H9 (cell line): ENCODE measurements at regions not wholly inside any gene's neighbourhood (a gene's known extent, or its start where the extent isn't known, plus 50 kb on each side); places are given as distances from the start of the nearest gene placed in this dataset.
"Not testable (repeated sequence)": the region's sequence is repeated elsewhere in the genome, so short reads cannot be mapped to it uniquely, and the experiment has no call there.

Experiments used
- DNase-seq: peaks from one replicate; pipeline ENCODE4 v3.0.0-alpha.2; 2017
- H2AFZ ChIP-seq: one replicate; pipeline ENCODE4 v1.6.1; 2013; ENCODE audit warnings: mild to moderate bottlenecking, low read length, control low read depth, moderate library complexity
- H2AK5ac ChIP-seq: 2 replicates; pipeline ENCODE4 v1.6.1; 2013; ENCODE audit warnings: low read length, control low read depth, mixed read lengths; ENCODE audit not compliant: insufficient read length
- H2BK120ac ChIP-seq: one replicate; pipeline ENCODE4 v1.6.1; 2013; ENCODE audit warnings: low read depth, mild to moderate bottlenecking, low read length, control low read depth, inconsistent platforms; ENCODE audit not compliant: poor library complexity, severe bottlenecking
- H2BK12ac ChIP-seq: 2 replicates; pipeline ENCODE4 v1.6.1; 2013; ENCODE audit warnings: low read length, control low read depth, mixed read lengths, low read depth; ENCODE audit not compliant: insufficient read length
- H2BK15ac ChIP-seq: 2 replicates; pipeline ENCODE4 v1.6.1; 2013; ENCODE audit warnings: low read depth, low read length, control low read depth
- H2BK20ac ChIP-seq: one replicate; pipeline ENCODE4 v1.6.1; 2013; ENCODE audit warnings: low read depth, mild to moderate bottlenecking, low read length, control low read depth, inconsistent platforms; ENCODE audit not compliant: poor library complexity, severe bottlenecking
- H2BK5ac ChIP-seq: 2 replicates; pipeline ENCODE4 v1.6.1; 2013; ENCODE audit warnings: low read length, control low read depth, mixed read lengths; ENCODE audit not compliant: insufficient read length
- H3K14ac ChIP-seq: 2 replicates; pipeline ENCODE4 v1.6.1; 2013; ENCODE audit warnings: low read length, control low read depth; ENCODE audit not compliant: insufficient read depth
- H3K18ac ChIP-seq: 2 replicates; pipeline ENCODE4 v1.6.1; 2013; ENCODE audit warnings: low read depth, mild to moderate bottlenecking, mixed read lengths, low read length, control low read depth; ENCODE audit not compliant: insufficient read length
- H3K23ac ChIP-seq: 2 replicates; pipeline ENCODE4 v1.6.1; 2013; ENCODE audit warnings: low read length, control low read depth, mixed read lengths, low read depth; ENCODE audit not compliant: insufficient read length
- H3K23me2 ChIP-seq: 2 replicates; pipeline ENCODE4 v1.6.1; 2013; ENCODE audit warnings: low read depth, mild to moderate bottlenecking, mixed read lengths, low read length, control low read depth; ENCODE audit not compliant: insufficient read length, poor library complexity, severe bottlenecking
- H3K27ac ChIP-seq: 2 replicates; pipeline ENCODE4 v1.5.1; 2013; ENCODE audit warnings: low read length, control low read depth, mixed read lengths, low read depth; ENCODE audit not compliant: insufficient read length
- H3K27me3 ChIP-seq: 2 replicates; pipeline ENCODE4 v1.6.1; 2013; ENCODE audit warnings: low read length, control low read depth, inconsistent platforms; ENCODE audit not compliant: insufficient read depth
- H3K4ac ChIP-seq: 2 replicates; pipeline ENCODE4 v1.6.1; 2013; ENCODE audit warnings: low read depth, mild to moderate bottlenecking, control low read depth, inconsistent platforms, low read length, moderate library complexity
- H3K4me1 ChIP-seq: 2 replicates; pipeline ENCODE4 v1.6.1; 2013; ENCODE audit warnings: low read length, control low read depth, inconsistent platforms; ENCODE audit not compliant: insufficient read depth
- H3K4me2 ChIP-seq: 2 replicates; pipeline ENCODE4 v1.6.1; 2013; ENCODE audit warnings: low read length, control low read depth, mixed read lengths; ENCODE audit not compliant: insufficient read length, insufficient read depth
- H3K56ac ChIP-seq: 2 replicates; pipeline ENCODE4 v1.6.1; 2013; ENCODE audit warnings: low read depth, mild to moderate bottlenecking, mixed read lengths, low read length, control low read depth; ENCODE audit not compliant: insufficient read length
- H3K79me1 ChIP-seq: 2 replicates; pipeline ENCODE4 v1.6.1; 2013; ENCODE audit warnings: low read depth, mild to moderate bottlenecking, moderate library complexity, low read length, control low read depth, inconsistent platforms; ENCODE audit not compliant: insufficient read depth, poor library complexity, severe bottlenecking
- H3K79me2 ChIP-seq: 2 replicates; pipeline ENCODE4 v1.6.1; 2013; ENCODE audit warnings: low read length, control low read depth, inconsistent platforms; ENCODE audit not compliant: insufficient read depth
- H3K9ac ChIP-seq: 2 replicates; pipeline ENCODE4 v1.6.1; 2013; ENCODE audit warnings: low read length, control low read depth, mixed read lengths; ENCODE audit not compliant: insufficient read length; ENCODE audit errors: extremely low read depth
- H3K9me3 ChIP-seq: one replicate; pipeline ENCODE4 v1.6.1; 2013; ENCODE audit warnings: low read depth, low read length, inconsistent platforms; ENCODE audit not compliant: control insufficient read depth
- H3T11ph ChIP-seq: one replicate; pipeline ENCODE4 v1.6.1; 2013; ENCODE audit warnings: mild to moderate bottlenecking, low read length, control low read depth, inconsistent platforms
- H4K20me1 ChIP-seq: one replicate; pipeline ENCODE4 v1.6.1; 2013; ENCODE audit not compliant: control insufficient read depth, insufficient read length, insufficient read depth
- H4K5ac ChIP-seq: 2 replicates; pipeline ENCODE4 v1.6.1; 2013; ENCODE audit warnings: low read depth, mild to moderate bottlenecking, mixed read lengths, low read length, control low read depth; ENCODE audit not compliant: insufficient read length
- H4K8ac ChIP-seq: replicated peaks from 2 replicates; pipeline ENCODE4 v1.6.1; 2013; ENCODE audit warnings: low read length, control low read depth, mixed read lengths, low read depth; ENCODE audit not compliant: insufficient read length
- H4K91ac ChIP-seq: 2 replicates; pipeline ENCODE4 v1.6.1; 2013; ENCODE audit warnings: low read depth, mild to moderate bottlenecking, moderate library complexity, mixed read lengths, low read length, control low read depth; ENCODE audit not compliant: insufficient read length
- H3K27ac Mint-ChIP-seq, 3 experiments: 2 replicates in 2 of 3; 3 replicates in 1 of 3; pipeline ENCODE4 v1.8.0; 2020 to 2021; ENCODE audit warnings: mixed read lengths in 3 of 3, mild to moderate bottlenecking in 1 of 3, moderate library complexity in 1 of 3
- H3K27me3 Mint-ChIP-seq: 2 replicates; pipeline ENCODE4 v1.8.0; 2021; ENCODE audit warnings: low read depth, mild to moderate bottlenecking, moderate library complexity, mixed read lengths
- H3K36me3 Mint-ChIP-seq, 3 experiments: 2 replicates in 2 of 3; 3 replicates in 1 of 3; pipeline ENCODE4 v1.8.0; 2020 to 2021; ENCODE audit warnings: low read depth in 3 of 3, mixed read lengths in 3 of 3; ENCODE audit not compliant: insufficient read depth in 1 of 3
- H3K4me1 Mint-ChIP-seq, 2 experiments: 2 replicates each; pipeline ENCODE4 v1.8.0; 2020; ENCODE audit warnings: mixed read lengths in 2 of 2
- H3K4me3 Mint-ChIP-seq, 2 experiments: 2 replicates in 1 of 2; 3 replicates in 1 of 2; pipeline ENCODE4 v1.8.0; 2020 to 2021; ENCODE audit warnings: mild to moderate bottlenecking in 2 of 2, mixed read lengths in 2 of 2, moderate library complexity in 1 of 2
- H3K9me3 Mint-ChIP-seq, 2 experiments: 2 replicates in 1 of 2; 3 replicates in 1 of 2; pipeline ENCODE4 v1.8.0; 2020; ENCODE audit warnings: mild to moderate bottlenecking in 2 of 2, mixed read lengths in 2 of 2, moderate library complexity in 1 of 2
- WGBS: extraction: QIAGEN DNeasy Blood & Tissue Kit; methylation state at CpG from one replicate; pipeline ENCODE4 v1.1.7; 2013; ENCODE audit warnings: missing lambda C conversion rate, low lambda C conversion rate, mixed read lengths; ENCODE audit not compliant: insufficient read length; ENCODE audit errors: extremely low coverage; 5-methylcytosine and 5-hydroxymethylcytosine counted together
- TF ChIP-seq, protein P1 (sequence below): fragments of 200-600 bp; sonication (generic); conservative IDR thresholded peaks from 3 replicates; pipeline ENCODE4 v1.8.0; 2021; ENCODE audit warnings: antibody characterized with exemption, mild to moderate bottlenecking

DNA sequence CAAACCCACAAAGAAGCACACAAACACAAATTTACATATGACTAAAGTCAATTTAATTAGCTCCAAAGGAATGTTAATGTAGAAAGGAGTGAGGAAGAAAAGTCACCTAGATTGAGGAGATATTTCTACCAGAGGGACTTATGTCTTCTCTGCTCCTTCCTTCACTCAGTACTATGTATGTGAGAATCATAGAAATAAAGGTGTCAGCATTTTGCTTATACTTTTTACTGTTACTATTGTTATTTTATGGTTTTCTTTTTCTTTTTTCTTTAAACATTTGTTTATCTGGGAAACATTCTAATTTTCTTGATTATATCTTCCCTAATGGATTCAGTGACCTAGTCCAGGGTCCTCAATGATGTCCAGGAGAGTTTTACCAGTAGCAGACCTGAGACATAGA lies 511.9 kb upstream of the NCAM2 start:
- TF ChIP-seq, protein P1, sequence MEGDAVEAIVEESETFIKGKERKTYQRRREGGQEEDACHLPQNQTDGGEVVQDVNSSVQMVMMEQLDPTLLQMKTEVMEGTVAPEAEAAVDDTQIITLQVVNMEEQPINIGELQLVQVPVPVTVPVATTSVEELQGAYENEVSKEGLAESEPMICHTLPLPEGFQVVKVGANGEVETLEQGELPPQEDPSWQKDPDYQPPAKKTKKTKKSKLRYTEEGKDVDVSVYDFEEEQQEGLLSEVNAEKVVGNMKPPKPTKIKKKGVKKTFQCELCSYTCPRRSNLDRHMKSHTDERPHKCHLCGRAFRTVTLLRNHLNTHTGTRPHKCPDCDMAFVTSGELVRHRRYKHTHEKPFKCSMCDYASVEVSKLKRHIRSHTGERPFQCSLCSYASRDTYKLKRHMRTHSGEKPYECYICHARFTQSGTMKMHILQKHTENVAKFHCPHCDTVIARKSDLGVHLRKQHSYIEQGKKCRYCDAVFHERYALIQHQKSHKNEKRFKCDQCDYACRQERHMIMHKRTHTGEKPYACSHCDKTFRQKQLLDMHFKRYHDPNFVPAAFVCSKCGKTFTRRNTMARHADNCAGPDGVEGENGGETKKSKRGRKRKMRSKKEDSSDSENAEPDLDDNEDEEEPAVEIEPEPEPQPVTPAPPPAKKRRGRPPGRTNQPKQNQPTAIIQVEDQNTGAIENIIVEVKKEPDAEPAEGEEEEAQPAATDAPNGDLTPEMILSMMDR, result no peak
- H3K9me3 Mint-ChIP-seq, result peaks cover 5 to 6% of the 10 kb centered on the region in 2 experiments; a peak in 4 of 5 replicates
- Histone ChIP-seq H2BK5ac (no peak overlapping the region), H2BK12ac (no peak overlapping the region), H4K91ac (no peak overlapping the region), H3K56ac (no peak overlapping the region), H4K5ac (no peak overlapping the region), H3T11ph (no peak overlapping the region), H3K4me2 (no peak overlapping the region), H4K20me1 (no peaks in the 10 kb centered on the region), H3K79me1 (no peaks in the 10 kb centered on the region), H4K8ac (no peak overlapping the region), H3K79me2 (no peaks in the 10 kb centered on the region), H2AFZ (no peak overlapping the region), H3K18ac (no peak overlapping the region), H2BK20ac (no peak overlapping the region), H3K23ac (no peak overlapping the region), H3K4me1 (no peaks in the 10 kb centered on the region), H3K27ac (no peak overlapping the region), H2BK120ac (no peak overlapping the region), H3K9ac (no peak overlapping the region), H3K14ac (no peak overlapping the region), H2AK5ac (no peak overlapping the region), H3K4ac (no peak overlapping the region), H3K27me3 (no peaks in the 10 kb centered on the region), H3K9me3 (no peaks in the 10 kb centered on the region), H2BK15ac (no peak overlapping the region), H3K23me2 (no peaks in the 10 kb centered on the region)
- H3K27ac Mint-ChIP-seq, result no peak overlapping the region
- DNase-seq, result no peak
- H3K36me3 Mint-ChIP-seq, result peaks cover 0 to 12% (median 0%) of the 10 kb centered on the region in 3 experiments; a peak in 3 of 7 replicates
- H3K4me1 Mint-ChIP-seq, result peaks cover 14% of the 10 kb centered on the region in 2 experiments
- no peak overlapping the region for H3K4me3 Mint-ChIP-seq
- no peaks in the 10 kb centered on the region for H3K27me3 Mint-ChIP-seq

DNA sequence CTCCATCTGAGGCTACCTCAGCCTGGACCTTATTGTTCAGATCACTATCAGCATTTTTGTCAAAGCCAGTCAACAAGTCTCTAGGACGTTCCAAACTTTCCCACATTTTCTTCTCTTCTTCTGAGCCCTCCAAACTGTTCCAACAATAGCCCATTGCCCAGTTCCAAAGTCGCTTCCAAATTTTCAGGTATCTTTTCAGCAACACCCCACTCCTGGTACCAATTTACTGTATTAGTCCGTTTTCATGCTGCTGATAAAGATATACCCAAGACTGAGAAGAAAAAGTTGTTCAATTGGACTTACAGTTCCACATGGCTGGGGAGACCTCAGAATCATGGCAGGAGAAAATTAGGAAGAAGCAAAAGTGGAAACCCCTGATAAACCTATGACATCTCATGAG lies 495.3 kb upstream of the NCAM2 start:
- not testable (repeated sequence) for H3K27ac Mint-ChIP-seq, H3K79me2 ChIP-seq, H3K4me1 ChIP-seq, H4K8ac ChIP-seq, H2BK5ac ChIP-seq, DNase-seq, H2AFZ ChIP-seq, H3T11ph ChIP-seq, H3K9ac ChIP-seq, H3K4me3 Mint-ChIP-seq, H2BK15ac ChIP-seq, H2AK5ac ChIP-seq, H3K27ac ChIP-seq, H4K91ac ChIP-seq, H3K4ac ChIP-seq, H3K27me3 ChIP-seq, H4K20me1 ChIP-seq, H3K23me2 ChIP-seq, H3K56ac ChIP-seq, H3K23ac ChIP-seq, H2BK12ac ChIP-seq, H3K79me1 ChIP-seq, H3K4me2 ChIP-seq, H3K18ac ChIP-seq, H2BK120ac ChIP-seq, H4K5ac ChIP-seq, H2BK20ac ChIP-seq, H3K4me1 Mint-ChIP-seq, H3K27me3 Mint-ChIP-seq, H3K14ac ChIP-seq
- no CpG with 5 or more reads among the region's 3 CpGs for WGBS
- Mint-ChIP-seq H3K9me3 (peaks cover 46 to 53% of the 10 kb centered on the region in 2 experiments), H3K36me3 (peaks cover 23 to 68% (median 32%) of the 10 kb centered on the region in 3 experiments)
- peaks cover 14% of the 10 kb centered on the region for H3K9me3 ChIP-seq
